ENCODE measurements at regions not wholly inside any gene's neighbourhood (a gene's known extent, or its start where the extent isn't known, plus 50 kb on each side); places are given as distances from the start of the nearest gene placed in this dataset.

DNA sequence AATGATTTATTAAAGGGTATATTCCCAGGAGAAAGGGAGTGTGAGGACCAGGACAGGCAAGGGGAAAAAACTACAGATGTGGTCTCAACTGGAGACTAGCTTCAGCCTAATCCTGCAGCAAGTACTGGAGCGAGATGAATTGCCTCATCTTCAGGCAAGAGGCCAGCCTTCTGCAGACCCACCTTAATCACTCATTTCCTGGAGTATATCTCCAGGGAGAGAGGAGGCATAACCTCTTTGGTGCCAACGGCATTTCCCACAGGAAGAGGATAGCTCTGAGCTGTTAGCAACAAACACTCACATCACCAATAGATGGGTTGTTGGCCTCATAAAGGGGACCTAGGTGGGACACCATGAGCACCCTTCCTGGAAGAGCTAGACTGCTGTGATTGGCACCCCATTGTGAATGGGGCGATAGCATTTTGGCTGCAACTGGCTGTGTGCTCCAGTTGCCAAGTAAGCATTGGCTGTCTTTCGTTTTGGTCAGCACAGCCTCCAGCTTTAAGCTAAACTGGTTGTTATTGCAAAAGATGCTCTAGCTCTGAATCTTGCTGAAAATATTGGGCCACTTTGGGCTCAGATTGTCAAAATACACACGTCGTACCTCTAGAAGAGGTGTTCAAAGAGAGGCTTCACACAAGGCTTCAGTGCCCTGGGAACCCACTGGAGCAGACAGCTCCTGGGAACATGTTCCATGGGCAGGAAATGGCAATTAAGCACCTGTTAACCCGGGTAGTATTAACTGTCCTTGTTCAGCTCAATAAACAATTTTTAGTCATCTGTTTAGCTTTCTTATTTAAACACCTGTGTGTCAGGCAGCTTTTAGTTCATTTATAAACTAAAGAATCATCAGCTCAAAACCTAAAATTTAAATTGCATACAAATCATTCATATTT is 314.8 kb upstream of the C1orf87 start:
- Histone ChIP-seq H3K27me3 (no peaks in the 10 kb centered on the region), H3K4me3 (no peak overlapping the region), H3K9me3 (peaks cover 0 to 7% (median 0%) of the 10 kb centered on the region in 12 donors), H3K27ac (no peak overlapping the region), H3K36me3 (no peaks in the 10 kb centered on the region), H3K4me1 (peaks cover 0 to 7% (median 0%) of the 10 kb centered on the region in 12 donors)
- DNase-seq = peak in 1 of 5 donors; percentile 32
- no peak for TF ChIP-seq POLR2A (IDR thresholded peaks at IDR 0.05)
- TF ChIP-seq, protein P1, sequence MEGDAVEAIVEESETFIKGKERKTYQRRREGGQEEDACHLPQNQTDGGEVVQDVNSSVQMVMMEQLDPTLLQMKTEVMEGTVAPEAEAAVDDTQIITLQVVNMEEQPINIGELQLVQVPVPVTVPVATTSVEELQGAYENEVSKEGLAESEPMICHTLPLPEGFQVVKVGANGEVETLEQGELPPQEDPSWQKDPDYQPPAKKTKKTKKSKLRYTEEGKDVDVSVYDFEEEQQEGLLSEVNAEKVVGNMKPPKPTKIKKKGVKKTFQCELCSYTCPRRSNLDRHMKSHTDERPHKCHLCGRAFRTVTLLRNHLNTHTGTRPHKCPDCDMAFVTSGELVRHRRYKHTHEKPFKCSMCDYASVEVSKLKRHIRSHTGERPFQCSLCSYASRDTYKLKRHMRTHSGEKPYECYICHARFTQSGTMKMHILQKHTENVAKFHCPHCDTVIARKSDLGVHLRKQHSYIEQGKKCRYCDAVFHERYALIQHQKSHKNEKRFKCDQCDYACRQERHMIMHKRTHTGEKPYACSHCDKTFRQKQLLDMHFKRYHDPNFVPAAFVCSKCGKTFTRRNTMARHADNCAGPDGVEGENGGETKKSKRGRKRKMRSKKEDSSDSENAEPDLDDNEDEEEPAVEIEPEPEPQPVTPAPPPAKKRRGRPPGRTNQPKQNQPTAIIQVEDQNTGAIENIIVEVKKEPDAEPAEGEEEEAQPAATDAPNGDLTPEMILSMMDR (IDR thresholded peaks at IDR 0.05) = no peak
- intact Hi-C loops (cut with DNase I) = no loop called here
- 45 to 64% (median 55%) methylated on average over 7 of the region's 7 CpGs for WGBS, 4 donors
- ATAC-seq = peak in 2 of 4 donors; percentile 61 to 69

DNA sequence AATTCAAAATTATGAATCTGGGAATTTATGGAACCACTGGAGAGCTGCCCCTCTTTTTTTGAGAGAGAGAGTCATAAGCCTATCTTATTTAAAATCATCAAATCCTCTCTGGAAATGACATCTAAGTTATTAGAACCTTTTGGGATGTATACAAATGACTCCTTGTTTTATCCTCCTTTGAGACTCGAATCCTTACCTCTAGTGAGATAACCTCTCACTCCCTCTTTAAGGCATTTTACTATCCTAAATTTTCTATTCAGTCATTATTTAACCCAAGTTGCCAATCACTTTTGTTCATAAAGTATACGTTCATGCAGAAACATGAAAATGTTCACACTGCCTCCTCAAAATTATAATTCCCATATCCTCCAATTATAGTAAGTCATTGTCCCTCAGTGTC is 313.6 kb upstream of the C1orf87 start:
- TF ChIP-seq POLR2A (IDR thresholded peaks at IDR 0.05) = no peak
- TF ChIP-seq, protein P1 (IDR thresholded peaks at IDR 0.05) = no peak
- peaks cover 0 to 7% (median 0%) of the 10 kb centered on the region in 12 donors for H3K9me3 ChIP-seq
- DNase-seq (no peak), ATAC-seq (no peak)
- 86 to 94% (median 91%) methylated on average over 2 of the region's 2 CpGs for WGBS, 4 donors
- no peak overlapping the region for H3K27ac ChIP-seq
- H3K4me1 ChIP-seq = peaks cover 0 to 7% (median 0%) of the 10 kb centered on the region in 12 donors
- H3K36me3 ChIP-seq = no peaks in the 10 kb centered on the region
- no peaks in the 10 kb centered on the region for H3K27me3 ChIP-seq
- H3K4me3 ChIP-seq = no peak overlapping the region
- intact Hi-C loops (cut with DNase I) = no loop called here

DNA sequence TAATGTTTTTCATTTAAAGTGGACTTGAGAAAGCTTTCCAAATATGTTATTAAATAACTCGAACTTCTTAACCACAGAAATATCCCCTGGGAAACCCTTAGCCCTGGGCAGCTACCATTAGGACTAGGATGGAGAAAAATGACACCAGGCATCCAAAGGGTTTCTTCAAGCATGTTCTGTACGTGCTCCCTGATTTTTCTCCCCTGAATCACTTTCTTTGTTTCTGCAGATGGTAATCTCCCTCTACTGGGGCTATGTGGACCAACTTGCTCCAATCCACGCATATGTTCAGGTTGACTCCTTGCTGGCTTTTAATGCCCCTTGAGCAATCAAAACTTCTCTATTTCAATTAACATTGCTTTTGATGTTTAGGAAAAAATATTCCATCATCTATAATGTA is 312.7 kb upstream of the C1orf87 start:
- 53 to 74% (median 68%) methylated on average over 3 of the region's 3 CpGs for WGBS, 4 donors
- DNase-seq = no peak
- Histone ChIP-seq H3K36me3 (no peaks in the 10 kb centered on the region), H3K4me1 (peaks cover 0 to 7% (median 0%) of the 10 kb centered on the region in 12 donors), H3K9me3 (peaks cover 0 to 7% (median 0%) of the 10 kb centered on the region in 12 donors), H3K27ac (no peak overlapping the region), H3K4me3 (no peak overlapping the region), H3K27me3 (no peaks in the 10 kb centered on the region)
- intact Hi-C loops (cut with DNase I) = no loop called here
- no peak for TF ChIP-seq POLR2A (IDR thresholded peaks at IDR 0.05)
- TF ChIP-seq, protein P1 (IDR thresholded peaks at IDR 0.05) = no peak
- no peak for ATAC-seq

DNA sequence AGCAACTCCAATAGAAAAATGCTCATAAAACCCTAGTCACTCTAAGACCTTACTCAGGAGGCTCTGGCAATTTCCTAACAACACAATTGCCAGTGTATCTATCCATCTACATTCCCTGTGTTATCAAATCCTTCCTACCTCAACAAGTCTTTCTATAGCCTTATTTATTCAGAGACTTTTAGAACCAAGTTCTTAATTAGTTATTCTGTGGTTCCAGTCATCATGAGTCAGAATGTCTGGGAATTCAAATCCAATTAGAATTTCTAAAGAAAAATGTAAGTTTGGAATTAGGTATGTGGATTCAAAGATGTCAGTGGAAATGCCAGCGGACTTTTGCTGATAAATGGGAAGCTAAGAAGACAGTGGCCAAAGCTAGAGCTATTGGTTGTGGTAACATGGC is 302.6 kb upstream of the C1orf87 start:
- intact Hi-C loops (cut with DNase I) = no loop called here
- TF ChIP-seq POLR2A (IDR thresholded peaks at IDR 0.05) = no peak
- TF ChIP-seq, protein P1 (IDR thresholded peaks at IDR 0.05) = no peak
- H3K36me3 ChIP-seq = no peaks in the 10 kb centered on the region
- no peak overlapping the region for H3K4me3 ChIP-seq
- H3K27ac ChIP-seq = no peak overlapping the region
- H3K4me1 ChIP-seq = no peaks in the 10 kb centered on the region
- DNase-seq (no peak), ATAC-seq (no peak)
- peaks cover 0 to 10% (median 0%) of the 10 kb centered on the region in 12 donors for H3K9me3 ChIP-seq
- 91 to 95% (median 93%) methylated on average over 1 of the region's 1 CpG for WGBS, 4 donors
- H3K27me3 ChIP-seq = no peaks in the 10 kb centered on the region
